DMS53 treated with DMSO at 0.1 percent for 48 hours (cell line): ENCODE measurements at regions not wholly inside any gene's neighbourhood (a gene's known extent, or its start where the extent isn't known, plus 50 kb on each side); places are given as distances from the start of the nearest gene placed in this dataset.
"Not testable (repeated sequence)": the region's sequence is repeated elsewhere in the genome, so short reads cannot be mapped to it uniquely, and the experiment has no call there.

Experiments used
- DNase-seq: peaks from one replicate; lab custom pipeline; 2025; ENCODE audit not compliant: unreplicated experiment; lab: John Stamatoyannopoulos, UW

DNA sequence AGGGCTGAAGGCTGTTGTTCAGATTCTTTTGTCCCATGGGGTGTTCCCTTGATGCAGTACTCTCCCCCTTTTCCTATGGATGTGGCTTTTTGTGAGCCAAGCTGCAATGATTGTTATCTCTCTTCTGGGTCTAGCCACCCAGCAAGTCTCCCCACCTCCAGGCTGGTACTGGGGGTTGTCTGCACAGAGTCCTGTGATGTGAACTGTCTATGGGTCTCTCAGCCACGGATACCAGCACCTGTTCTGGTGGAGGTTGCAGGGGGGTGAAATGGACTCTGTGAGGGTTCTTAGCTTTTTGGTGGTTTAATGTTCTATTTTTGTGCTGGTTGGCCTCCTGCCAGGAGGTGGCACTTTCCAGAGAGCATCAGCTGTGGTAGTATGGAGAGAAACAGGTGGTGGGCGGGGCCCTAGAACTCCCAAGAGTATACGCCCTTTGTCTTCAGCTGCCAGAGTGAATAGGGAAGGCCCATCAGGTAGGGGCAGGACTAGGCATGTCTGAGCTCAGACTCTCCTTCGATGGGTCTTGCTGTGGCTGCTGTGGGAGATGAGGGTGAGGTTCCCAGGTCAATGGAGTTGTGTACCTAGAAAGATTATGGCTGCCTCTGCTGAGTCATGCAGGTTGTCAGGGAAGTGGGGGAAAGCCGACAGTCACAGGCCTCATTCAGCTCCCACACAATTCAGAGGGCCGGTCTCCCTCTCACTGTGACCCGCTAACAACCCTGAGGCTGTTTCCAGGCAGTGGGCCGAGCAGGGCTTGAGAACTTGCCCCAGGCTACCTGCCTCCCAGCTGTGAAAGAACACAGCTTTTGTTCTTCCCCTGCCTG lies 87.4 kb downstream of the DLEU7 start:
- DNase-seq = not testable (repeated sequence)

DNA sequence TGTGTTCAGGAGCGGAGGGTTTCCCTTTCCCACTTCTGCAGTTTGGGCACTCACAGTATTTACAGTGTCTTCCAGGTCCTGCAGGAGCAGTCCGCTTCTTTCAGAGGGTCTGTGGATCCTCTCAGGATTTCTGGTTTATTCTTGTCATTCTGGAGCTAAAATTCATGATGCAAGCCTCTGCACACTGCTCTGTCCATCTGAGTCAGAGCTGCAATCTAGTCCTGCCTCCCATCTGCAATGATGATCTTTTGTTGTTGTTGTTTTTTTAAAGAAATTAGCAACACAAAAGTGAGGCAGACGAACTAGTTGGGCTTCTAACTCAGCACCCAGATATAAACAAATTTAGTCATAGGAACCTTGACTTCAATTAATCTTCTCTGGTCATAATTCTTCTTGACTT lies 86.5 kb downstream of the DLEU7 start:
- DNase-seq = no peak

DNA sequence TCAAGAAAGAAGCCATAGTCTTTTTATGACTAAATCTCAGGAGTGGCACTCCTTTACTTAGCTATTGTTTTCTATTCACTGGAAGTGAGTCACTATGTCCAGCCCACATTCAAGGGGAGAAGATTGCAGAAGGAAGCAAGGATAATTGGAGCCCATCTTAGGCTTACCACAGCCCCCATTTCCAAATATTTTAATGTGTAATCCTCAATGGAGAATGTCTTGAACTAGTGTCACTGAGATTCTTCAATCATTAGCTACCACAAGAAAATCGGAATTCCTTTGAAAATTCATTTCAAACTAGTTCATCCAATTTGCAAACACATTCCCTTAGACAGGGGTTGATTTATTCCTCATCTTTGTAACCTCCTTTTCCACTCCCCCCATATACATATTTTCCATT lies 84.7 kb downstream of the DLEU7 start:
- no peak for DNase-seq

DNA sequence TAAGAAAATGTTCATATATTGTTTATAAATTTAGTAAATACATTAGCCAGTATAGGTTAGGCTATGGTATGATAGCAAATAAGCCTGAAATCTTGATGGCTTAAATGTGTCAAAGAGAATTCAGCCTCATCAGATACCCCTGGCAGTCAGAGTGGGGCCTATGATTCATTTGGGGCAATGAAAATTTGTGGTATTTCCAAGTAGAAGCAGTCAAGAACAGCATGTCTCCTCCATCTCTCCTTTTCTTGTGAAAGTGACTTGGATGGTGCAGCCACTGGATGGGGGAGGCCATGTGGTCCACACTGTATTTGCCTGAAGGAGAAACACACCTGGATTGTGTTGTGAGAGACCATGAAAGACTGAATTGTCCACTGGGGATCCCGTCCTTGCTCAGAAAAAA lies 82.7 kb downstream of the DLEU7 start:
- no peak for DNase-seq

DNA sequence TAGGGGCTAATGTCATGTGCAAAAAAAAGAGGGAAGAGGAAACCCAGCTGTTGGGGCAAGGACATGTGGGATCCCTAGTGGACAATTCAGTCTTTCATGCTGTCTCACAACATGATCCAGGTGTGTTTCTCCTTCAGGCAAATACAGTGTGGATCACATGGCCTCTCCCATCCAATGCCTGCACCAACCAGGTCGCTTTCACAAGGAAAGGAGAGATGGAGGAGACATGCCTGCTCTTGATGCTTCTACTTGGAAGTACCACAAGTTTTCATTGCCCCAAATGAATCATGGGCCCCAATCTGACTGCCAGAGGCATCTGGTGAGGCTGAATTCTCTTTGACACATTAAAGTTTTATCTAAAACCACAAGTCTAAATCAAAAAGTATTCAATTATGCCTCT lies 82.1 kb downstream of the DLEU7 start:
- DNase-seq = no peak

DNA sequence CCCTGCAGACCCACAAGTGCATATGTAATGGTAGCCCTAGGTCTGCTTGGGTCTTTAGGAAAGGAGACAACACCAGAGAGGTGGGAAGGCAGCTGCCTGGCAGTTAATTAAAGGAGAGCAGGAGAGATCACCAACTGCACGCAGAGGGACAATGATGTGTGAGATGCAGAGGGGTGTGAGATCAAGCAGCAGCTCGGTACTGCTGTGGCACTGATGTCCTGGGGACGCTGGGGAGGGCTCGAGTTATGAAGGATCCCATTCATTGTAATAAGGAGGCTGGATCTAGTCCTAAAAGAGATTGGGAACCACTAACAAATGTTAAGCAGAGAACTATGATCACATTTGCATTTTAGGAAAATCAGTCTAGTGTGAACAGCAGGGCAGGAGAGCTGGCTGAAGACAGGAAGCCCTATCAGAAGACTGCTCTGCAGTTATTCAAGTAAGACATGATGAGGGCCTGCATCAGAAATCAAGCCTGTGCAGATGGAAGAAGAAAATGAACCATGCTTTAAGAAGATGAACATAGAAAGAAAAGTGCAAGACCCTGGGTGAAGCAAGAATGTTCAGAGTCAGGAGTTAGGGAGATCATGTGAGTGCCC lies 80.4 kb downstream of the DLEU7 start:
- DNase-seq = no peak

DNA sequence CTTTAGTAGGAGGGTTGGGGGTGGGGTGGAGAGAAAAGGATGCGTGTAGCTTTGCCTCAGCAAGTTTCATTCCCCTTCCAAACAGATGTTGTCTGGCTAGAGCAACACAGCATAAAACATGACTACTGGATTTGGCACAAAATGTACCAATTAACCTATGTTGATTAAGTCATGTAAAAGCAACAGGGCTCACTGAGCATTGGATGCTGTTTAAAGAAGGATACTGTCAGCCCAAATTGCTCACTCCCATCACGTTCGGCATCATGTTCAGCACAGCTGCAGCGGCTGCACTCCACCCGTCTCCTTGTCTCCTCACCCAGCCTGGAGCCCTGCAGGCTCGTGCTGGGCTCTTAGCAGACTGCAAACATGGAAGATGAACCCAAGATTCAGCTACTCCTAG lies 77.5 kb downstream of the DLEU7 start:
- DNase-seq = no peak

DNA sequence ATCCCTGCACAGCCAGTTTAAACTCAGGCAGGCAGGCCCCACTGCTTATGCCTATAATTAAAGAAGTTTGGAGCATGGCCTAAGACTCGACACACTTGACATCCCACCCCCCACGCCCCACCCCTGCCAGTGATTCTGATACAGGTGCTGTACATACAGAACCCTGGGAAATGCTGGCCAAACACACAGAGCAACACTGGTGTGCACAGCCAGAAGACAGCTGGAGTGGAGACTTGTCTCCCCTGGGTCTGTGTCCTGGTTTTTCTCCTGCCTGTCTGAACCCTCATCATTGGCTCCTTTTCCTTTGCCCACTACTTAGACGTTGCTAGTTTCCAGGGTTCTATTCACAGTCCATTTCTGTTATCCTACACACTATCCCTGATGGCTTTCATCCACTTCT lies 76.8 kb downstream of the DLEU7 start:
- DNase-seq = no peak

DNA sequence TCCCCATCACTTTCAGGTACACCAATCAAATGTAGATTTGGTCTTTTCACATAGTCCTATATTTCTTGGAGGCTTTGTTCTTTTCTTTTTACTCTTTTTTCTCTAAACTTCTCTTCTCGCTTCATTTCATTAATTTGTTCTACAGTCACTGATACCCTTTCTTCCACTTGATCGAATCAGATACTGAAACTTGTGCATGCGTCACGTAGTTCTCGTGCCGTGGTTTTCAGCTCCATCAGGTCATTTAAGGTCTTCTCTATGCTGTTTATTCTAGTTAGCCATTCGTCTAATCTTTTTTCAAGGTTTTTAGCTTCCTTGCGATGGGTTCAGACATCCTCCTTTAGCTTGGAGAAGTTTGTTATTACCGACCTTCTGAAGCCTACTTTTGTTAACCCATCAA lies 70.6 kb downstream of the DLEU7 start:
- not testable (repeated sequence) for DNase-seq
